HG03139 (cell line): ENCODE measurements at regions not wholly inside any gene's neighbourhood (a gene's known extent, or its start where the extent isn't known, plus 50 kb on each side); places are given as distances from the start of the nearest gene placed in this dataset.

ENCODE experiments used
- ATAC-seq: cut with Tn5 transposase; IDR thresholded peaks from one replicate; pipeline ENCODE4 v1.9.1; 2021; ENCODE audit not compliant: unreplicated experiment

DNA sequence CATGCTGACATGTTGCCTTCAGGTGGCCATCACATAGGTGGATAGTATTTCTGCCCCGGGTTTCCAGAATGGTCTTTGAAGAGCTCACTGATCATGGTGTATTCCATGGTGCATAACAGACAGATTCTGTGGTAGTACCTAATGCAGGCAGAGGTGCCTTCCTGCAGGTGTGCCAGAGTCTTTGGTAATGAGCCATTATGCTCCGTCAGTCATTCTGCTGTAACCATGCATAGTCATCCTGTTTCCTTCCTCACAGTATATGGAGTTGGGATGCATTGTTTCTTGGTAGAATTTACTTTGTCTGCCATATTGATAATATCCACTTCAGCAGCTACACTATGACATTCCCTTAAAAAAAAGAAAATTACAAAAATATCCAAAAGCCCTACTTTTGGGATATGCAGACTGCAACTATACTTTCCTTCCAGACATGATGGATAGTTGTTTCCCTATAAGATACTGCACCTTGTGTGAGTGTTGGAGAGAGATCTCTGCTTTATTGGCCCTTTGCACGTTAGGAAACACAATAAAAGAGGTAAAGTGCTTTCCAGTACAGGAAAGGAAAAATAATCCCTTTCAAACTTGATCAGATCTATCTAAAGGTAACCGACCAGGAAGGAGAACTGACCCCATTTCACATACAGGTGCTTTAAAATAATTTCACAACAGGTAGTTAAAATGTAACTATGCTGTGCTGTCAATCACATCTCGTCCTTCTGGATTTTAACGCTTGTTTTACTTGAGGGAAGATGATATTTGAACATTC is 537.5 kb upstream of the WWC1 start:
- ATAC-seq: no peak

DNA sequence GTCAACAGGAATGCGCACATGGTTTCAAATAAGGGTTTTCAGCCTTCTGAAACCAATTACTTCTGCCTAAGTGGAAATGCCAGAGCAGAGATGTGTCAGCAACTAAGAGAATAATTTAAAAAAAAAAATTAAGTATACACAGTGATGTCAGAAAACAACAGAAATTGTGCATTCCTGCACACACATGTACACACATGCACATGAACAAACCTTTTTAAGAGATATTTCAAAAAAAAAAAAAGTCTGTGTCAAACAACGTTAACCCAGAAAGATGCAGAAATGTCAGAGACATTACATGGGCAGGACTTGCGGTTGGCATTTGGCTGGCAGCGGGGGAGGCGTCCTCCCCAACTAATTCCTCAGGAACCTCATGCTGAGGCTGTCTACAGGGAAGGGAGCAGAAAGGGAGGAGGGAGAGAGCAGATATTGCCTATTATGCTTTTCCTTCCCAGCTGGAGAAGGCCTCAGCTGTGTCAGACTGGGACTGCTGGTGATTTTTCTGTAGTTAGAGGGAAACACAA is 536.9 kb upstream of the WWC1 start:
- no peak for ATAC-seq

DNA sequence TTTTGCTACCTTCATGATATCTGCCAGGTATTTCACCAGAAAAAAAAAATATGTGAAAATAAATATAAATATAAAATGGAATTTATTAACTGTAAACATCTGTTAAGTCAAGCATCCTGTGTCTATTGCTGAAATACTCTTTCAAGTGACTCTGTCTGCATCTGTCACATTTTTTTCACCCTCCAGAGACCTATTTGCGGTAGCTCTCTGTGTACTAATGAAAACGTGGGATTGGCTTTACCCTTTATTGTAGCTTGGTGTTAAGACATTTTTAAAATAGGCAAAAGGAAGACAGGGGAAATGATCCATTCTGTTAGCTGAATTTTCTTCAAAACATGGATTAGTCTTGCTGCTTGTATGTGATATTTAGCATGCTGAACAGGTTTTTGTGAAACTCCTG is 536.0 kb upstream of the WWC1 start:
- no peak for ATAC-seq

DNA sequence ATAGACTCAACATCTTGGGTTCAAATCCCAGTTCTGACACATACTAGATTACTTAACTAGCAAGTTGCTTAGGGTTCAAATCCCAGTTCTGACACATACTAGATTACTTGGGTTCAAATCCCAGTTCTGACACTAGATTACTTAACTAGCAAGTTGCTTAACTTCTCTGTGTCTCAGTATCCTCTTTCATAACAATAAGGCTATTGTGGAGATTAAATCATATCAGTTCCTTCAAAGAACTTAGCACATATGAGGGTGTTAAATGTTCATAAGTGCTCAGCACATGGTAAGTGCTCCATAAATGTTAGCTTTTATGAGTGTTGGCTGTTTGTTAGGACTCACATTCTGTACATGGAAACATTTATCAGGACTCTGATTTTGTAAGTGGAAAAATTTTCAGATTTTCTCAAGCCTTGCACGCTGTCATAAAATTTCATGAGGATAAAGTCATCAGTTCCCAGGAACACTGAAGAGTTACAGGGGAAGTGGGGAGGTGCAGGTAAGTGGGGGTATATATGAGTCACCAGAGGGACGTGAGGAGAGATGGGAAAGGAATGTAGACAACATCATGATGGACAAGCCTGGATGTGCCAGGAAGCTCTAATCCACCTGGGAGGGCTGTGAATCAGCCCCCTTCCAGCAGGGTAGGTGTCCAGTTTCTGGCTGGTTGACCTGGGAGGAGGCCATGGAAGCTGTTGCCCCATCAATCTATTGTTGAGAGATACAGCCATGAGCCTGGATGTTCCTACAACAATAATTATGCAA is 532.2 kb upstream of the WWC1 start:
- no peak for ATAC-seq

DNA sequence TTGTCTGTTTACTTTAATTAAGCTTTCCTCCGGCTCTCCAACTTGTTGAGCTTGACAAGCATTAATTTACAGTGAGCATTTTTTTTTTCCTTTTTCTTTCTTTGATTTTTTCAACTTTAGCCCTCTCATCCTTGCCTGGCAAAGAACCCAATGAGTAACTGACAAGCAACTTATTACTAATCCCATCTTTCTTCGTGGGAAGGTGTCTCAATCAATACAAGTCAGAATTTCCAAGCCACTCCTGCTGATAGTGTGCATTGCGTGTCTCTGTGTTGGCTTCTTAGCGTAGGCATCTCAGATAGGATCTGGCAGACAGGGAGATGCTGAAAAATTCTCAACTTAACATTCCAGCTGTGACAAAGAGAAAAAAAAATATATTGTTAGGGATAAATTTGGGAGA is 527.7 kb upstream of the WWC1 start:
- no peak for ATAC-seq

DNA sequence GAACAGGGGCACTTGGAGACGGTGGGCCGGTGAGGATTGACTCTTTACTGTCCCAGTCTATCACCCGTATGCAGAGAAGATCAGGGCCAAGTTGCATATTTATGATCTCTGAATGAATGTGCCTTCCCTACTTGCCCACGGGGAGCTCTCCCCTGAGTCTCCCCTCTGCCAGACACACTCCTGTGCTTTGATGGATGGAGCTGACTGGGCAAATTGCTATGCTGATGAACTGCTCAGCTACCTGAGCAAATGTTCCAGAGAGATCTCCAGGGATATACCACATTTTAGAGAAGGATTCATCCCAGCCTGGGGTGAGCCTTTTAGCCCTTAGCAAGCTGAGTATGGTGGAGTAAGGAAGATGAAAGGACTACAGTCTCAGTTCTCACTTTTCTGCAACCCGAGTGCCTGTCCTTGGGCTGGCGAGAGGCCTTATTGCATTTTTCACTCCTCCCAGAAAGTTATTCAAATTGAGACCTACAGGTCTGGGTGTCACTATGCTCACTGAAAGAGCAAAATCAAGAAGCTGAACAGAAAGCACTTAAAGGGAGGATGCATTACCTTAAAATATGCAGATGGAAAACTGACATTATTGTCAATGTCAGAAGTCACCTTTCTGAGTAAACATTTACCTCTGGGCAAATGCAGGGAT is 526.7 kb upstream of the WWC1 start:
- no peak for ATAC-seq

DNA sequence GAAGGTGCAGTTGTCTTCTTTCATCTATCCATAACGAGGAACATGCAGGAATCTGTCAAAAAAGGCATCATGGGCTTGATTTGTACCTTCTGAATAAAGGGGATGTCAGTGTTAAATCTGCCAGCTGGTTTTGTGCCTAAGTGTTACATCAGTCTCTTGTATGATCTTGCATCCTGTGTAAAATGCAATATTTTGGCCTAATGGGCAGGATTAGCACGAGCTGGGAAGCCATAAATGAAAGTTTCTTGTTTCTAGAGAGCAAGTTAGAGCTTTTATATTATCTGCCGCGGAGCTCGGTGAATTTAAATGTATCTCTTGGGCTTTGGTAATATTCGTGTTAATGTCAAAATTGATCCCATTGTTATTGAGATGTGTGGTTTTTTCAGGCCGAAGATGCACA is 526.1 kb upstream of the WWC1 start:
- ATAC-seq: no peak

DNA sequence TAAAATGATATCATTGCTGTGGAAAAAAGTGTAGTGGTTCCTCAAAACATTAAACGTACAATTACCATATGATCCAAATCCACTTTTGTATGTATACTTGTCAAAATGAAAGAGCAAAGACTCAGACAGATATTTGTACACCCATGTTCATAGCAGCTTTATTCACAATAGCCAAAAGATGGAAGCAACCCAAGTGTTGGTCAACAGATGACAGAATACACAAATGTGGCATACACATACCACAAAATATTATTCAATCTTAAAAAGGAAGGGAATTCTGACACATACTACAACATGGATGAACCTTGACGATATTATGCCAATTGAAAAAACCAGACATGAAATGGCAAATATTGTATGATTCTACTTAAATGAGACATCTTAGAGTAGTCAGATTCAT is 524.5 kb upstream of the WWC1 start:
- ATAC-seq: no peak

DNA sequence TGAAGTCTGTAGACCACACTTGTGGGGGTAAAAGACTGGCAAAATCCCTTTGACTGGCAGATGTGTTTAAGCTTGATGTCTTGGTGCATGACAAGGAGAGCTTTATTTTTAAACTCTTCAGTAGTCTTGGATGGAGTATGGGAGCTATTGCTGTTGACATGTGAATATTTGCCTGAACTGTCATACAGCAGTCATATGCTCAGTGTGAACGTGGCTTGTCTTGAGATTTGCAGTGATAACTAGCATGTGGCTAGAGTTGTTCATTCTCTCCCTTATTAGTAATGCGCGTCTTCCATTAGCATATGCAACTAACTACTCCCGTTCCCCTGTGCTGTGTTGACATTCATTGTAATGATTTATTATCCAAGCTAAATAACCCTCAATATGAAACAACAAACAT is 523.6 kb upstream of the WWC1 start:
- ATAC-seq: no peak

DNA sequence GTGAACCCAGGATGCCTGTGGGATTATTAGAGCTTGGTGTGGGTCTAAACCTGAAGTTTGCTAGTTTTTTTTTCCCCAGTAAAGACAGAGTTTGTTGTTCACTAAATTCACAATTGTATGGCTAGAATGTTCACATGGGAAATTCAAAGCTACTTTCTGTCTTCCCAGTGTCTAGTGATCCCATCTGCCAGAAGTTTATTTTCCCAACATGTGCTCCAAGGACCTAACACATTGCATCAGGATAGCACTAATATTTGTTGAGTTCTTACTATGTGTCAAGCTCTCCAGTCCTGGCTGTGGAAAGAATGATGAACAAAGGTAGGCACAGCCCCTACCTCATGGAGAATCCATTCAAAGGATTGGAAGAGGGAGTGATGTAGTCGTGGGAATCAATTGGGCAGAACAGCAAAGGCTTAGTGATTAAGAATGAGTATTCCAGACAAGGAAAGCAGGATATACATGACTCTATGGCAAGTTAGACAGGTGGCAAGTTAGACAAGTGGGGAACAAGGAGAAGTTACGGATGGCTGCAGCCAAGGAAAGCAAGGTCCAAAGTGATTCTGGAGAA is 521.5 kb upstream of the WWC1 start:
- no peak for ATAC-seq

DNA sequence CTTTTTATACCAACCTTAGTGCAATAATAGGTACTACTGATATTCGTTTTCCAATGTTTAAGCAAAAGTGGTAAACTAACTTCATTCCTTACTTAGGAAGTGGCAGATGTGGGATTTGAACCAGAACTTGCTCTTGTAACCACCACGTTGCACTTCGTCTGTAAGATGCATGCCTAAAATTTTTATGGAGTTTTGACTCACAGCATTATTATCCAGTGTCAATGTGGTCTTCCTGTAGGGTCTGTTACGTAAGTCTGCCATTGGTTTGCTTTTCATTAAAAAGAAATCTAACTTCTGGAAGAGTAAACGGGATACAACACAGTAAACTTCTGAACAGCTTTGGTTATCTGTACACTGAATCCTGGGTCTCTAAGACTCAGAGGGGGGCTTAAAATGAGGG is 521.0 kb upstream of the WWC1 start:
- no peak for ATAC-seq

DNA sequence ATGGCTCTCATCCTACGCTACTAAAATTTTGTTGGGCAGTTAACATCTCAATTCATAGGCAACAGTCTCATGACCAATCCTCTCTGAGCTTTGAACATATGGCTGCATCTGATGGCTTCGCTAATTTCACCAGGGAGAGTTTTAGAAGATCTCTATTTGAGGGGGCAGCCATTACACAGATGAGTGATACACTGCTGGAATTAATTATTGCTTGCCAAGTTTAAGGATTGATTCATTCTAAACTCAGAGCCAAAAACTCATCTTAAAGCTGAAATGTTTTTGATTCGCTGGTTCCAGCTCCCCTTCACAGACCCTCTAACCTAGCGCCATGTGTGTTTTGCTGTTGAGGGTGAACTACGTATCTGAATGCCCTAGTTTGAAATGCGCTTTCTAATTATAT is 519.9 kb upstream of the WWC1 start:
- ATAC-seq: no peak

DNA sequence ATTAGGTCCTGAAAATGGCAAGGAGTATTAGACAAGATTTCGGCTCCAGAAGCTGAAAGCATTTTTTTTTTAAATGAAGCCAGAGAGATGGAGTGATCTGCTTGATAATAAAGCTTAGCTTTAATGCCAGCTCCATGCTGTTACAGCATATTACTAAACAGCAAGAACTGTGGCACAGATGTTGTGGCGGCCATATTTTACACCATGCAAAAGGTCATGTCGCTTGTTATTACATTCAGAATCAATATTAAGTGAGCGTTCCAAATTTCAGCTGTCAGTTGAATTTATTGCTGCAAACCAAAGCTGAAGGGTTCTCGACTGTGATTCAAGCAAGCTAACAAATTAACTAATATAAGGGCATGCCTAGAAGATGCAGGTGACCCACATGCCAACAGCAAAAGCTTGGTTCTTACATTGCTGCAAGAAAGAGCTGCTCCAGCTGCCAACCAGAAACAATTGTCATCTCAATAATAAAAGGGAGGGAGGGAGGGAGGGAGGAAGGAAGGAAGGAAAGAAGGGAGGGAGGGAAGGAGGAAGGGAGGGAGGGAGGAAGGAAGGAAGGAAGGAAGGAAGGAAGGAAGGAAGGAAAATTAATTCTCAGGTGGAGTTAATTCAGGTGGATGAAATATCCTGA is 517.7 kb upstream of the WWC1 start:
- ATAC-seq: no peak

DNA sequence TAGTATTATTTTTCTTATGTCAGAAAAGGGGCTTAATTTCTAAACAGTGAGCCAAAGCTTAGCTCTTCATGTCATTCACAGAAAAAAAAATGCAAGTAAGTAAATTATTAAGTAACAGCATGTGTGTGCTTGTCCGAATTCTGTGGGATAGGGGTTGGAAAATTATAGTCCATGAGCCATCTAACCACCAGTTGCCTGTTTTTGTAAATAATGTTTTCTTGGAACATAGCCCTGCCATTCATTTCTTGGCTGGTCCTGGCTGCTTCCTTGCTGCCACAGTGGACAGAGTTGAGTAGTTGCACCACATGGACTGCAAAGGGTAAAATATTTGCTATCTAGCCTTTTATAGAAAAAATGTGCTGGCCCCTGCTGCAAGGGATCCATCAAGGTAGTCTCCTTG is 513.7 kb upstream of the WWC1 start:
- ATAC-seq: no peak

DNA sequence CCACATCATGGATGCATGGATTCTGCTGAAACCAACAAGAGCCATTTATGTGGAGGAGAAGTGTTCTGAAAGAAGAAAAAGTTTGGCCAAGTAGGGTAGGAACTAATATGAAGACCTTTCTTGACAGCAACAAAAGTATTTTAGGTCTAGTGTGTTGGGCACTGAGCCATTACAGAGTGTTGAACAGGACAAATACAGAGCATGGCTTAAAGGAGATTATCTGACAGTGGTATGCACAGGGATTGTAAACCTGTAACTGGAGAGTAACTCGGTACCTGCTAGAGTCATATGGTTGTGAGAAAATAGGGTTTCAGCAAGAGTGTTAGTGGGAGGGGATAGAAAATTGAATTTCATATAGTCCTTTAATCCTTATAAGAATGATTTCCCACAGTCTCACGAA is 513.2 kb upstream of the WWC1 start:
- ATAC-seq: no peak

DNA sequence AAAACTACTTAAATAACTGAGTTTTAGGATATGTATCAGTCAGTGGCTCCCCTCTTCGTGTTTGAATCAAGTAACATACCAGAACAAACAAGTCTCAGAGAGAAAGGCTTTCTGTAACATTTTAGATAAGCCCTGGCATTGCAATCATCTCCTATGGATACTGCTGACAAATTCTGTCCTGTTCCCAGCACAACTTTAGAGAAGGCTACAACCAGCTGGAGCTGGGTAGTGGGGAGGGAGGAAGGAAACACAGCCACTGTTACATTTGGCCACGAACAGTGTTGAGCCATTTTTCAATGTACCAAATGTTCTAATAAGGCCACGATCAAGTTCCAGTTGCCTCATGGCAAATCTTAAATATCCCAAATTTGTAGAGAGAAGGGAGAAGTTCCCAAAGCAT is 511.8 kb upstream of the WWC1 start:
- no peak for ATAC-seq

DNA sequence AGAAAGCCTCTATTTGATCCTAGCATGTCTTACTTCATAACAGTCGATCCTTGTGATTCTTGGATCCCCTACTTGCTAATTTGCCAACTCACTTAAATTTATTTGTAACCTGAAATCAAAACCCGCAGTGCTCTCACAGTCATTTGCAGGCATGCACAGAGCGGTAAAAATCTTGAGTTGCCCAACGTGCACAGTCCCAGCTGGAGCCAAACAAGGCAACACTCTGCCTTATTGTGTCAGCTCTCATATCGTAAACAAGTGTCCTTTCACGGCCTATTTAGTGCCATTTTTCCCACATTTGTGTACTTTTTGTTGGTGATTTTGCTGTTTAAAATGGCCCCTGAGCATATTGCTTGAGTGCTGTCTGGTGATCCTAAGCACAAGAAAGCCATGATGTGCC is 511.3 kb upstream of the WWC1 start:
- no peak for ATAC-seq

DNA sequence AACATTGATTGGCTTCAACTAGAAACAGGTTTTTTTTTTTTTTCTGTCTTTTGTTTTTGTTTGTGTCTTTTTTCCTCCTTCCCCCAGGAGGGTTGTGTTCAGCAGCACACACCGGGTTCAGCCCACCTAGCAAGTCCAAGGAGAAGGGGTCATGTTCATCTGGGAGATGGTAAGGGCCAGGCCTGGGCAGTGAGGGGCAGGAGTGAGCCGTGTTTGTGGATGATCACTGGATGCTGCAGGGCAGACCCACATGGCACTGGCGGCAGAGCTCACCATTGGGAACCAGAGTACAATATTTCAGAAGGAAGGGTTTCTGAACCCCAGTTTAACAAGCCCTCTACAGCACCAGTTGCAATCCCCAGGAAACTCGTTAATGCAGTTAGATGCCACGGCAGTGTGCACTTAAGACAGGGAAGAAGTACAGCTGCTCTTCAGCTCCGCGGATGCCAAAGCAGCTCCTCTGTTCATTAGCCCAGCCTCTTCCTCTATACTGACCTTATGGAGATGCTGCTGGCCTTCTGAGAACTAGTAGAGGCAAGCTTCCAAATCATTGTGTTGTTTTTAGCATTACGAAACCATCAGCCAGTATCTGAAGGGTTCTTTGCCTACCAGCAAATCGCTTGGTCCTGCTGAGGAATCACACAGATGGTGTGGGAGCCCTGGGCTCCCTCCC is 508.2 kb upstream of the WWC1 start:
- ATAC-seq: no peak

DNA sequence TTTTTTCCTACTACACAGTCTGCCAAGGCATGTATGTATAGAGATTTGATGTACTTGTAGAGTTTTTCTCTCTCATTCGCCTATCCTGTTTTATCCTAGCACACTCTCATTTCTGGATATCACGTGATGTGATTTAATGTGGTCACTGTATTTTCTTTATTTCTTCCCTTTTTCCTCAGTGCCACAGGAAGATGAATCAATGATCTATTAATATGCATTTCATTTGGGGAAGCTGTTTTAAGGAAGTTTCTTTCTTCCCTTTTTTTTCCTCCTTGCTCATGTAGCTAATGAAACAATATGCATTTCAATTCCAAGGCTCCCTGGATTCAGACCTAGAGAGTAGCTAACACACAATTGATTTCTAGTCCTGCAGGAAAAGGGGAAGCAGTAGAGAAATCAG is 506.3 kb upstream of the WWC1 start:
- ATAC-seq: no peak

DNA sequence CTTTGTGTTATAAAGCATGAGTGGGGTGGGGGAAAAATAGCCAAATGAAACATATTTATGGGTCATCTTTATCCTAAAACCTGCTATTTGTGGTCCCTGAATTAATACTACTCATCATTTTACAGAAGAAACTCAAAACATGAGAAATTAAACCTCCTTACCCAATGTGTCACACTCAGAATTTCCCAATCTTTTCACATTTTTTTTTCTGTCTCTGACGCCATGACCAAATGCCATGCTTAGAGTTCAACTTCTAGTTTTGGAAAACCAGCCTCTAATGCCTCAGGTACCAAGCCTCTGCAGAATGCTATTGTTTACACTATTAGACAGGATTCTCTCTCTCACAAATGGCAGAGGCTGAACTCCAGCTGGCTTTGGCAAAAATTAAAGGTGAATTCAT is 505.5 kb upstream of the WWC1 start:
- ATAC-seq: no peak
